HAP-1 (cell line): ENCODE measurements at regions not wholly inside any gene's neighbourhood (a gene's known extent, or its start where the extent isn't known, plus 50 kb on each side); places are given as distances from the start of the nearest gene placed in this dataset.

Source experiments
- DNase-seq, 2 experiments: peaks; one replicate each; pipeline ENCODE4 v3.0.0-alpha.2; 2016 to 2020; ENCODE audit warnings: low spot score in 2 of 2
- H3K27me3 ChIP-seq: fragments of 250-450 bp; sonication (Bioruptor Pico); 2 replicates; pipeline ENCODE4 v1.5.1; 2020; ENCODE audit warnings: low read depth, mild to moderate bottlenecking, moderate library complexity
- H3K36me3 ChIP-seq: fragments of 250-450 bp; sonication (Bioruptor Pico); replicated peaks from 2 replicates; pipeline ENCODE4 v1.5.1; 2020; ENCODE audit warnings: mild to moderate bottlenecking
- H3K4me1 ChIP-seq: fragments of 250-450 bp; sonication (Bioruptor Pico); 2 replicates; pipeline ENCODE4 v1.5.1; 2020; ENCODE audit warnings: mild to moderate bottlenecking
- H3K4me3 ChIP-seq: fragments of 250-450 bp; sonication (Bioruptor Pico); 2 replicates; pipeline ENCODE4 v1.5.1; 2020; ENCODE audit warnings: mild to moderate bottlenecking, moderate library complexity
- H3K9me3 ChIP-seq: fragments of 250-450 bp; sonication (Bioruptor Pico); 2 replicates; pipeline ENCODE4 v1.5.1; 2020; ENCODE audit warnings: mild to moderate bottlenecking, moderate library complexity
- in situ Hi-C: fragments of 300-500 bp; cut with MboI; formaldehyde crosslinking; loops from 3 replicates; pipeline ENCODE4 v1.14.3; 2020; ENCODE audit warnings: low sequenced_read_pairs, inconsistent platforms, mixed read lengths

- Histone ChIP-seq H3K9me3 (no peaks in the 10 kb centered on the region), H3K27me3 (no peaks in the 10 kb centered on the region), H3K36me3 (no peaks in the 10 kb centered on the region), H3K4me3 (no peak overlapping the region), H3K4me1 (peaks cover 6% of the 10 kb centered on the region)
- in situ Hi-C loops: no loop called here
- peak; percentile 15 to 36 for DNase-seq
These were observed 261.0 kb downstream of the PDGFC start for GRCh38 chr4:156710365-156711192.

- in situ Hi-C loops: no loop called here
- no peaks in the 10 kb centered on the region for H3K36me3 ChIP-seq
- H3K4me1 ChIP-seq: peaks cover under 1% of the 10 kb centered on the region; the same call in 1 of the 2 replicates
- no peak overlapping the region for H3K4me3 ChIP-seq
- H3K9me3 ChIP-seq: no peaks in the 10 kb centered on the region
- H3K27me3 ChIP-seq: no peaks in the 10 kb centered on the region
- DNase-seq: no peak
These were observed 266.3 kb downstream of the PDGFC start for GRCh38 chr4:156705311-156705710.

DNA sequence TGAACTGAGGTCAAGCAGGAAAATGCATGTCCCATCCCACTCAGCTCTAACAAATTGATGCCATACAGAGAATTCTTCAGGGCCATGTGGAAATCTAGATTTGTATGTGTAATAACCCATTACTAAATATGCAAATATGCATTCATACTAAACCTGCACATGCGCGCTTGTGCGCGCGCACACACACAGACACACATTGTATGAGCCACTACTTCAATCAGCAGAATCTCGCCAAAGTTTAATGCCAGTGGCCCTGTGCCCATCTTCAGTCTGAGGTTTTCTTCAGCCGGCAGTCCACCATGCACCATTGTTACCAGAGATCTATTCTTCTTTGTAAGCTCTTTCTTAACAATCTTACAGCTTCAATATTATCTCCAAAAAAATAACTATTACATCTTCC lies 276.4 kb downstream of the PDGFC start:
- in situ Hi-C loops: loop anchor here (25.0 kb wide), 1 partner anchor 267 kb away; the partner anchor contains the start of gene PDGFC

DNA sequence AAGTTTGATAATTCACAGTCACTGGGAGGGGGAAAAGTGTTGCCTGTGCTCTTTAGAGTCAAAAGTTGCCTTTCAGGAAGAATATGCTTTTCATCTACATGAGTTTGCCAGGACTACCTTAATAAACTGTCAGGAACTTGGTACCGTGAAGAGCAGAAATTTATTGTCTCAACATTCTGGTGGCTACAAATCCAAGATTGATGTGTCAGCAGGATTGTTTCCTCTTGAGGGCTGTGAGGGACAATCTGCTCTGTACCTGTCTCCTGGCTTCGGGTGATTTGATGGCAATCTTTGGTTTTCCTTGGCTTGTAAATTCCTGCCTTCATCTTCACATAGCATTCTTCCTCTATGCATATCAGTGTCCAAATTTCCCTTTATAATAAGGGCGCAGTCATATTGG lies 277.2 kb downstream of the PDGFC start:
- no peak for DNase-seq
- in situ Hi-C loops: loop anchor here (25.0 kb wide), 1 partner anchor 268 kb away; the partner anchor contains the start of gene PDGFC
- no peaks in the 10 kb centered on the region for H3K9me3 ChIP-seq
- no peaks in the 10 kb centered on the region for H3K27me3 ChIP-seq
- H3K4me1 ChIP-seq: no peaks in the 10 kb centered on the region
- no peak overlapping the region for H3K4me3 ChIP-seq
- no peaks in the 10 kb centered on the region for H3K36me3 ChIP-seq

More for the DNA sequence above, 276.4 kb downstream of the PDGFC start:
- no peaks in the 10 kb centered on the region for H3K27me3 ChIP-seq
- DNase-seq: no peak
- no peaks in the 10 kb centered on the region for H3K36me3 ChIP-seq
- H3K9me3 ChIP-seq: no peaks in the 10 kb centered on the region
- H3K4me3 ChIP-seq: no peak overlapping the region
- H3K4me1 ChIP-seq: no peaks in the 10 kb centered on the region

DNA sequence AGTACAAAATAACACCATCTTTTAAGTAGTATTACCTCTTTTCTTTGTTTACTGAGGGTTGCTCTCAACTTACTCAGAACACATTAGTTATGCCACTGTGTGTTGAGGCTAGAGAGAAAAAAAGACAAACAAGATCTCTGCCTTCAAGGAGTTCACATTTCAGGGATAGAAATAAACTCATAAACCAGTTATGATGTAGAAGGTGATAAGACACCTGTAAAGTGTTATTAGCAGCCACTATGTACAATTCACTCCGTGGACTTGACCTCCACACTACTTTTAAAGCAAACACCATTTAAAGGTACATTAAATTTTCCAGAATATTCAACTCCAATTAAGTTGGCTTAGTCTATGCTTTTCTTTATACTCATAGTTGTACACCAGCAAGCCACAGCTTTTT lies 278.0 kb downstream of the PDGFC start:
- in situ Hi-C loops: loop anchor here (25.0 kb wide), 1 partner anchor 269 kb away; the partner anchor contains the start of gene PDGFC
- H3K36me3 ChIP-seq: no peaks in the 10 kb centered on the region
- no peaks in the 10 kb centered on the region for H3K27me3 ChIP-seq
- no peaks in the 10 kb centered on the region for H3K9me3 ChIP-seq
- H3K4me1 ChIP-seq: no peaks in the 10 kb centered on the region
- no peak for DNase-seq
- no peak overlapping the region for H3K4me3 ChIP-seq

GRCh38 chr4:156692016-156692415 lies 279.6 kb downstream of the PDGFC start:
- H3K4me3 ChIP-seq: no peak overlapping the region
- H3K27me3 ChIP-seq: no peaks in the 10 kb centered on the region
- DNase-seq: no peak
- no peaks in the 10 kb centered on the region for H3K9me3 ChIP-seq
- no peaks in the 10 kb centered on the region for H3K36me3 ChIP-seq
- H3K4me1 ChIP-seq: no peaks in the 10 kb centered on the region
- in situ Hi-C loops: loop anchor here (25.0 kb wide), 1 partner anchor 270 kb away; the partner anchor contains the start of gene PDGFC

DNA sequence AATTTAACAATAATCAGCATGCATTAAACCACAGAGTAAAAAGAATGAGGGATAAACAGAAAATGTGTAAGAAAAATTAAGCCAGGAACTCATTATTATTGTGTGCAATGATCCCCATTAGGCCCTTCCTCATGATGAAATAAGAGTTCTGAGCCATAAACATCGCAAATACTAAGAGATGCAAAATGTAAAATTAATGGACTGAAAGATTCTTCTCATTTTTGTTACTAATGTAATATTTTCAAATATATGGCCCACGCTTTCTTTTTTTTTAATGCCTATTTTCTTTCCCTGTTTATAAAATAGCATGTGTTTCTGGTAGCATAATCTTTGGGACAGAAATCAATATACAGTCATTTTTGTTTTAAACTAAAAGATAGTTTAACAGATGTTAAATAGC lies 281.0 kb downstream of the PDGFC start:
- Histone ChIP-seq H3K27me3 (no peaks in the 10 kb centered on the region), H3K4me3 (no peak overlapping the region), H3K4me1 (no peaks in the 10 kb centered on the region), H3K9me3 (no peaks in the 10 kb centered on the region), H3K36me3 (no peaks in the 10 kb centered on the region)
- DNase-seq: no peak
- in situ Hi-C loops: loop anchor here (25.0 kb wide), 1 partner anchor 272 kb away; the partner anchor contains the start of gene PDGFC

DNA sequence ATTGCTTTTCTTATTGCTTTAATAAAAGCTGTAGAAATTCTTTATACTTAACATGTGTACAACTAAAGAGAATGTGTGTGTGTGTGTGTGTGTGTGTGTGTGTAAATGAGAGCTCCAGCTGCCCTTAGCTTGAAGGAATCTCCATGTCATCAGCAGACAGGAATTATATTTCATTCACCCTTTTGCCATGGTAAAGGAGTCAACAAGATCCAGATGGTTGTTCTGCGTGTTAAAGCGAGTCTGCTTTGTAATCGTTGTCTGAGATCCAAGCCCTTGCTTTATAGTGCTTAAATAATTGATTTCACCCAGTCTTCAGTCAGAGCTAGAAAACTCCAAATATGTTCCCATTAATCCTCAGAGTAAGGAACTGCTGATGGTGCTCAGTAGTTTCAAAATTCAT lies 285.5 kb downstream of the PDGFC start:
- no peaks in the 10 kb centered on the region for H3K27me3 ChIP-seq
- H3K36me3 ChIP-seq: no peaks in the 10 kb centered on the region
- no peaks in the 10 kb centered on the region for H3K4me1 ChIP-seq
- DNase-seq: no peak
- H3K9me3 ChIP-seq: no peaks in the 10 kb centered on the region
- no peak overlapping the region for H3K4me3 ChIP-seq
- in situ Hi-C loops: loop anchor here (25.0 kb wide), 1 partner anchor 276 kb away; the partner anchor contains the start of gene PDGFC

DNA sequence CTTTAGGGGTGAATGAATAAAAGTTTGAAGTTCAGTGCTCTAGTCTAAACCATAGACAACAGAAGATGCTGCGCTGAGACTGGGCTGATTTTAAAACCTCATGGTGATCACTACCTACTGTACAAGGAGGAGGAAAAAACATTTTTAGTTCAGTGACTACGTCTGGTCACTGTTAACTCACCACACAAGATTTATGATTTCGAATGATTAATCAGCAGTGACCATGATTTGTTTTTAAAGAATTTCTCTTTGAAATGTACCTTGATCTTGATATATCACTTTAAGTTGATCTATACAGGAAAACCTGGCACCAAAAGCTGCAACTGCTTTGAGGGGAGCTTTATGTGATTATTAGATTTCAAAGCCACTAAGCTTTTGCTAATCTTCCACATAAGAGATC lies 286.3 kb downstream of the PDGFC start:
- no peak for DNase-seq
- no peaks in the 10 kb centered on the region for H3K9me3 ChIP-seq
- no peaks in the 10 kb centered on the region for H3K4me1 ChIP-seq

GRCh38 chr4:156677656-156678055 lies 293.9 kb downstream of the PDGFC start:
- H3K27me3 ChIP-seq: no peaks in the 10 kb centered on the region
- peaks cover 6% of the 10 kb centered on the region for H3K4me1 ChIP-seq
- no peak for DNase-seq
- in situ Hi-C loops: loop anchor here (25.0 kb wide), 1 partner anchor 285 kb away; the partner anchor contains the start of gene PDGFC
- no peaks in the 10 kb centered on the region for H3K9me3 ChIP-seq
- H3K36me3 ChIP-seq: no peaks in the 10 kb centered on the region
- no peak overlapping the region for H3K4me3 ChIP-seq

More for the DNA sequence above, 286.3 kb downstream of the PDGFC start:
- no peak overlapping the region for H3K4me3 ChIP-seq
- no peaks in the 10 kb centered on the region for H3K27me3 ChIP-seq
- in situ Hi-C loops: loop anchor here (25.0 kb wide), 1 partner anchor 277 kb away; the partner anchor contains the start of gene PDGFC
- H3K36me3 ChIP-seq: no peaks in the 10 kb centered on the region

GRCh38 chr4:156677131-156677531 lies 294.5 kb downstream of the PDGFC start:
- peaks cover 12% of the 10 kb centered on the region for H3K4me1 ChIP-seq
- DNase-seq: peak; percentile 56 to 57
- H3K9me3 ChIP-seq: no peaks in the 10 kb centered on the region
- no peaks in the 10 kb centered on the region for H3K27me3 ChIP-seq
- in situ Hi-C loops: loop anchor here (25.0 kb wide), 1 partner anchor 285 kb away; the partner anchor contains the start of gene PDGFC
- no peak overlapping the region for H3K4me3 ChIP-seq
- no peaks in the 10 kb centered on the region for H3K36me3 ChIP-seq

GRCh38 chr4:156676116-156676851 lies 295.3 kb downstream of the PDGFC start:
- Histone ChIP-seq H3K27me3 (no peaks in the 10 kb centered on the region), H3K9me3 (no peaks in the 10 kb centered on the region), H3K4me1 (peaks cover 20% of the 10 kb centered on the region), H3K36me3 (no peaks in the 10 kb centered on the region), H3K4me3 (no peak overlapping the region)
- DNase-seq: no peak
- in situ Hi-C loops: loop anchor here (25.0 kb wide), 1 partner anchor 286 kb away; the partner anchor contains the start of gene PDGFC

DNA sequence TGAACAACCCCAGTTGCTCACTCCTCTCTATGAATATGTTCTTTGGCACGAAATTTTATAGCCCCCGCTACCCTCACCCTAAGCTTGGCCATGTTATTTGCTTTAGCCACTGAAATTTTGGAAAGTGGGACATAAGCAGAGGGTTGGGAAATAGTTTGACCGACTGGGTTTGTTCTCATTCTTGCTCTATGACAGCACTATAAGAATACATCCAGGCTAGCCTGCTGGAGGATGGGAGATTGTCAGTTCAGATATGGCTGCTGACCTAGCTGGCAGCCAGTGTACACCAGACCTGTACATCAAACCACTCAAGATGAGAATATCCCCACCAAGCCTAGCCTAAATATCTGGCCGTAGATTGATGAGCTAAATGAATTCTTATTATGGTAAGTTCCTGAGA lies 298.1 kb downstream of the PDGFC start:
- no peak for DNase-seq
- in situ Hi-C loops: no loop called here
- Histone ChIP-seq H3K27me3 (no peaks in the 10 kb centered on the region), H3K4me3 (no peak overlapping the region), H3K4me1 (peaks cover 21% of the 10 kb centered on the region), H3K36me3 (no peaks in the 10 kb centered on the region), H3K9me3 (no peaks in the 10 kb centered on the region)
